Neural cell (in vitro differentiated cells): ENCODE measurements at regions not wholly inside any gene's neighbourhood (a gene's known extent, or its start where the extent isn't known, plus 50 kb on each side); places are given as distances from the start of the nearest gene placed in this dataset.

Experiments used
- H2AFZ ChIP-seq: fragments of 200-600, 300-800 bp; sonication (generic), shearing (Covaris generic); 2 replicates; pipeline ENCODE4 v1.6.0; 2014; ENCODE audit warnings: low read depth, mild to moderate bottlenecking, antibody characterized with exemption, low read length, moderate library complexity
- H3F3A ChIP-seq: fragments of 200-600 bp; shearing (Covaris generic); 2 replicates; pipeline ENCODE4 v1.6.1; 2016; ENCODE audit warnings: mild to moderate bottlenecking, moderate library complexity, mixed read lengths, antibody characterized with exemption, low read length; ENCODE audit not compliant: insufficient read depth, poor library complexity, severe bottlenecking
- H3K27ac ChIP-seq: fragments of 200-600, 300-800 bp; sonication (generic), shearing (Covaris generic); 2 replicates; pipeline ENCODE4 v1.5.1; 2014; ENCODE audit warnings: mild to moderate bottlenecking, low read length, moderate library complexity
- H3K27me3 ChIP-seq: fragments of 300-800, 200-600 bp; sonication (generic), shearing (Covaris generic); 2 replicates; pipeline ENCODE4 v1.6.0; 2014; ENCODE audit warnings: mild to moderate bottlenecking, low read depth, low read length, moderate library complexity; ENCODE audit not compliant: insufficient read depth
- H3K36me3 ChIP-seq: fragments of 300-800, 200-600 bp; sonication (generic), shearing (Covaris generic); 2 replicates; pipeline ENCODE4 v1.5.1; 2014; ENCODE audit warnings: mild to moderate bottlenecking, antibody characterized with exemption, low read length, moderate library complexity; ENCODE audit not compliant: insufficient read depth
- H3K4me2 ChIP-seq: fragments of 300-800, 200-600 bp; sonication (generic), shearing (Covaris generic); 2 replicates; pipeline ENCODE4 v1.6.0; 2014; ENCODE audit warnings: mild to moderate bottlenecking, low read length
- H3K4me3 ChIP-seq: fragments of 300-800, 200-600 bp; sonication (generic), shearing (Covaris generic); 2 replicates; pipeline ENCODE4 v1.5.1; 2014; ENCODE audit warnings: mild to moderate bottlenecking, low read length, moderate library complexity
- H3K79me2 ChIP-seq: fragments of 200-600 bp; shearing (Covaris generic); replicated peaks from 2 replicates; pipeline ENCODE4 v1.6.0; 2014; ENCODE audit warnings: mild to moderate bottlenecking, low read length, moderate library complexity; ENCODE audit not compliant: insufficient read depth
- H3K9ac ChIP-seq: fragments of 300-800, 200-600 bp; sonication (generic), shearing (Covaris generic); 2 replicates; pipeline ENCODE4 v1.6.1; 2016; ENCODE audit warnings: mild to moderate bottlenecking, low read length, mixed read lengths
- H3K9me2 ChIP-seq: fragments of 200-600 bp; shearing (Covaris generic); 2 replicates; pipeline ENCODE4 v1.6.1; 2016; ENCODE audit warnings: mild to moderate bottlenecking, low read length, mixed read lengths; ENCODE audit not compliant: insufficient read depth
- H3K9me3 ChIP-seq: fragments of 200-600, 300-800 bp; sonication (generic), shearing (Covaris generic); 2 replicates; pipeline ENCODE4 v1.6.1; 2016; ENCODE audit warnings: mild to moderate bottlenecking, mixed run types, low read length, moderate library complexity, mixed read lengths
- H4K20me1 ChIP-seq: fragments of 200-600 bp; shearing (Covaris generic); 2 replicates; pipeline ENCODE4 v1.6.1; 2016; ENCODE audit warnings: mild to moderate bottlenecking, mixed run types; ENCODE audit not compliant: insufficient read depth
- CTCF ChIP-seq: fragments of 450-650 bp; IDR thresholded peaks from 2 replicates; pipeline ENCODE4 v1.5.1; 2014; ENCODE audit warnings: antibody characterized with exemption, mild to moderate bottlenecking, moderate library complexity; ENCODE audit not compliant: poor library complexity, severe bottlenecking
- EP300 ChIP-seq: fragments of 450-650 bp; conservative IDR thresholded peaks from 2 replicates; pipeline ENCODE4 v1.6.1; 2014; ENCODE audit warnings: antibody characterized with exemption, mild to moderate bottlenecking, moderate library complexity; ENCODE audit not compliant: poor library complexity, severe bottlenecking
- EZH2 ChIP-seq: fragments of 200-600, 300-800 bp; shearing (Covaris generic), sonication (generic); IDR thresholded peaks from 2 replicates; pipeline ENCODE4 v1.6.1; 2014; ENCODE audit warnings: antibody characterized with exemption, low read length, borderline replicate concordance, mild to moderate bottlenecking; ENCODE audit not compliant: insufficient read depth, poor library complexity, severe bottlenecking
- MXI1 ChIP-seq: fragments of 450-650 bp; conservative IDR thresholded peaks from 2 replicates; pipeline ENCODE4 v1.6.1; 2014; ENCODE audit warnings: antibody characterized with exemption, mild to moderate bottlenecking; ENCODE audit not compliant: poor library complexity, severe bottlenecking
- POLR2AphosphoS5 ChIP-seq: IDR thresholded peaks from 2 replicates; pipeline ENCODE4 v1.6.1; 2012
- RAD21 ChIP-seq: fragments of 450-650 bp; conservative IDR thresholded peaks from 2 replicates; pipeline ENCODE4 v1.6.1; 2014; ENCODE audit warnings: antibody characterized with exemption, mild to moderate bottlenecking, moderate library complexity
- REST ChIP-seq: IDR thresholded peaks from 2 replicates; pipeline ENCODE4 v1.6.1; 2012; ENCODE audit warnings: borderline replicate concordance
- SMC3 ChIP-seq: fragments of 450-650 bp; conservative IDR thresholded peaks from 2 replicates; pipeline ENCODE4 v1.6.1; 2014; ENCODE audit warnings: antibody characterized with exemption, mild to moderate bottlenecking, moderate library complexity; ENCODE audit not compliant: poor library complexity
- TAF1 ChIP-seq: IDR thresholded peaks from 2 replicates; pipeline ENCODE4 v1.6.1; 2012; ENCODE audit warnings: low read depth

- Histone ChIP-seq H3F3A (no peaks in the 10 kb centered on the region), H3K27ac (no peak overlapping the region), H3K4me3 (no peak overlapping the region), H3K79me2 (no peaks in the 10 kb centered on the region), H4K20me1 (no peaks in the 10 kb centered on the region), H3K27me3 (no peaks in the 10 kb centered on the region), H3K4me2 (no peak overlapping the region), H3K9me3 (no peaks in the 10 kb centered on the region), H3K9ac (no peak overlapping the region), H3K9me2 (no peaks in the 10 kb centered on the region), H2AFZ (no peak overlapping the region), H3K36me3 (no peaks in the 10 kb centered on the region)
- TF ChIP-seq TAF1 (no peak), RAD21 (no peak), EP300 (no peak)
Observed at GRCh38 chr15:29472901-29473445, 203.4 kb upstream of the NSMCE3 start.

- Histone ChIP-seq H3K4me3 (no peak overlapping the region), H4K20me1 (no peaks in the 10 kb centered on the region), H3K36me3 (no peaks in the 10 kb centered on the region), H3K9me2 (no peaks in the 10 kb centered on the region), H3K27ac (no peak overlapping the region), H3F3A (no peaks in the 10 kb centered on the region), H3K4me2 (no peak overlapping the region), H3K27me3 (no peaks in the 10 kb centered on the region), H3K9ac (no peak overlapping the region), H3K9me3 (no peaks in the 10 kb centered on the region), H3K79me2 (no peaks in the 10 kb centered on the region), H2AFZ (no peak overlapping the region)
- TF ChIP-seq REST (no peak), EZH2 (no peak), MXI1 (no peak), TAF1 (no peak), SMC3 (no peak), RAD21 (no peak), CTCF (no peak), EP300 (no peak), POLR2AphosphoS5 (no peak)
Observed at GRCh38 chr15:29471757-29472156, 202.1 kb upstream of the NSMCE3 start.

GRCh38 chr15:29471306-29471705, 201.7 kb upstream of the NSMCE3 start:
- Histone ChIP-seq H3K9ac (no peak overlapping the region), H3K36me3 (no peaks in the 10 kb centered on the region), H3K4me3 (no peak overlapping the region), H3K9me2 (no peaks in the 10 kb centered on the region), H3K4me2 (no peak overlapping the region), H4K20me1 (no peaks in the 10 kb centered on the region), H3K27ac (no peak overlapping the region), H3K9me3 (no peaks in the 10 kb centered on the region), H3K27me3 (no peaks in the 10 kb centered on the region), H2AFZ (no peak overlapping the region), H3K79me2 (no peaks in the 10 kb centered on the region), H3F3A (no peaks in the 10 kb centered on the region)
- TF ChIP-seq EZH2 (no peak), CTCF (no peak), POLR2AphosphoS5 (no peak), MXI1 (no peak), SMC3 (no peak), TAF1 (no peak), EP300 (no peak), RAD21 (no peak), REST (no peak)
